Middle frontal gyrus (tissue), 1 donor: ENCODE measurements at regions not wholly inside any gene's neighbourhood (a gene's known extent, or its start where the extent isn't known, plus 50 kb on each side); places are given as distances from the start of the nearest gene placed in this dataset.
A peak's percentile ranks its signal among the peaks of the same experiment; 100 is the strongest.

ENCODE experiments used
- DNase-seq: peaks from one replicate; pipeline ENCODE4 v3.0.0-alpha.2; 2015; ENCODE audit warnings: low spot score; ENCODE audit errors: extremely low spot score

- no peak for DNase-seq
Measured at GRCh38 chr5:168005093-168005492, 286.4 kb upstream of the WWC1 start.

- no peak for DNase-seq
Measured at GRCh38 chr5:168005936-168006335, 285.5 kb upstream of the WWC1 start.

- no peak for DNase-seq
Measured at GRCh38 chr5:168006456-168007130, 284.9 kb upstream of the WWC1 start.

- no peak for DNase-seq
Measured at GRCh38 chr5:168007286-168007685, 284.2 kb upstream of the WWC1 start.

GRCh38 chr5:168008555-168008954 is 282.9 kb upstream of the WWC1 start:
- DNase-seq, result no peak

- DNase-seq, result no peak
Measured at GRCh38 chr5:168011096-168011495, 280.3 kb upstream of the WWC1 start.

GRCh38 chr5:168012006-168012405 is 279.4 kb upstream of the WWC1 start:
- no peak for DNase-seq

- DNase-seq, result no peak
Measured at GRCh38 chr5:168013546-168013945, 277.9 kb upstream of the WWC1 start.

GRCh38 chr5:168014433-168015123 is 276.9 kb upstream of the WWC1 start:
- DNase-seq, result no peak

GRCh38 chr5:168015506-168015905 is 275.9 kb upstream of the WWC1 start:
- no peak for DNase-seq

GRCh38 chr5:168017313-168017712 is 274.1 kb upstream of the WWC1 start:
- DNase-seq, result no peak

- DNase-seq, result no peak
Measured at GRCh38 chr5:168019143-168019542, 272.3 kb upstream of the WWC1 start.

GRCh38 chr5:168020542-168021294 is 270.7 kb upstream of the WWC1 start:
- no peak for DNase-seq

GRCh38 chr5:168022446-168023169 is 268.8 kb upstream of the WWC1 start:
- DNase-seq, result no peak

- peak; percentile 25 for DNase-seq
Measured at GRCh38 chr5:168023191-168023590, 268.3 kb upstream of the WWC1 start.

- DNase-seq, result no peak
Measured at GRCh38 chr5:168024306-168024705, 267.1 kb upstream of the WWC1 start.

GRCh38 chr5:168027007-168027406 is 264.4 kb upstream of the WWC1 start:
- no peak for DNase-seq

GRCh38 chr5:168030912-168031311 is 260.5 kb upstream of the WWC1 start:
- DNase-seq, result no peak

- no peak for DNase-seq
Measured at GRCh38 chr5:168031614-168032013, 259.8 kb upstream of the WWC1 start.

GRCh38 chr5:168039039-168039438 is 252.4 kb upstream of the WWC1 start:
- DNase-seq, result no peak

- DNase-seq, result no peak
Measured at GRCh38 chr5:168039566-168040248, 251.7 kb upstream of the WWC1 start.
